HL-60 (cell line): ENCODE measurements at regions not wholly inside any gene's neighbourhood (a gene's known extent, or its start where the extent isn't known, plus 50 kb on each side); places are given as distances from the start of the nearest gene placed in this dataset.

Source experiments
- DNase-seq, 2 experiments: peaks; one replicate each; pipeline ENCODE4 v3.0.0-alpha.2; 2010 to 2020; ENCODE audit warnings: low read depth in 1 of 2, low spot score in 1 of 2
- H3K27ac ChIP-seq: fragments of 250-450 bp; sonication (Bioruptor Pico); replicated peaks from 2 replicates; pipeline ENCODE4 v1.5.1; 2020; ENCODE audit warnings: mild to moderate bottlenecking, moderate library complexity
- H3K27me3 ChIP-seq: fragments of 250-450 bp; sonication (Bioruptor Pico); 2 replicates; pipeline ENCODE4 v1.5.1; 2021; ENCODE audit warnings: mild to moderate bottlenecking, moderate library complexity; ENCODE audit not compliant: insufficient read depth, poor library complexity, severe bottlenecking
- H3K4me3 ChIP-seq: replicated peaks from 2 replicates; pipeline ENCODE4 v1.5.1; 2011; ENCODE audit warnings: mild to moderate bottlenecking, control low read depth, low read length; ENCODE audit not compliant: insufficient read depth
- GABPA ChIP-seq: IDR thresholded peaks from 2 replicates; pipeline ENCODE4 v1.6.1; 2012; ENCODE audit warnings: low read depth
- POLR2AphosphoS5 ChIP-seq: IDR thresholded peaks from 2 replicates; pipeline ENCODE4 v1.6.1; 2012; ENCODE audit warnings: low read depth
- SPI1 ChIP-seq: IDR thresholded peaks from 2 replicates; pipeline ENCODE4 v1.6.1; 2012; ENCODE audit warnings: low read depth, mild to moderate bottlenecking, borderline replicate concordance
- TF ChIP-seq, protein P1 (sequence below): IDR thresholded peaks from one replicate; pipeline ENCODE4 v1.5.1; 2011; ENCODE audit warnings: low read length, control low read depth, inconsistent platforms; ENCODE audit not compliant: insufficient read depth
- TF ChIP-seq, protein P2 (sequence below): IDR thresholded peaks from 2 replicates; pipeline ENCODE4 v1.6.1; 2012; ENCODE audit warnings: low read depth; ENCODE audit not compliant: insufficient replicate concordance

DNA sequence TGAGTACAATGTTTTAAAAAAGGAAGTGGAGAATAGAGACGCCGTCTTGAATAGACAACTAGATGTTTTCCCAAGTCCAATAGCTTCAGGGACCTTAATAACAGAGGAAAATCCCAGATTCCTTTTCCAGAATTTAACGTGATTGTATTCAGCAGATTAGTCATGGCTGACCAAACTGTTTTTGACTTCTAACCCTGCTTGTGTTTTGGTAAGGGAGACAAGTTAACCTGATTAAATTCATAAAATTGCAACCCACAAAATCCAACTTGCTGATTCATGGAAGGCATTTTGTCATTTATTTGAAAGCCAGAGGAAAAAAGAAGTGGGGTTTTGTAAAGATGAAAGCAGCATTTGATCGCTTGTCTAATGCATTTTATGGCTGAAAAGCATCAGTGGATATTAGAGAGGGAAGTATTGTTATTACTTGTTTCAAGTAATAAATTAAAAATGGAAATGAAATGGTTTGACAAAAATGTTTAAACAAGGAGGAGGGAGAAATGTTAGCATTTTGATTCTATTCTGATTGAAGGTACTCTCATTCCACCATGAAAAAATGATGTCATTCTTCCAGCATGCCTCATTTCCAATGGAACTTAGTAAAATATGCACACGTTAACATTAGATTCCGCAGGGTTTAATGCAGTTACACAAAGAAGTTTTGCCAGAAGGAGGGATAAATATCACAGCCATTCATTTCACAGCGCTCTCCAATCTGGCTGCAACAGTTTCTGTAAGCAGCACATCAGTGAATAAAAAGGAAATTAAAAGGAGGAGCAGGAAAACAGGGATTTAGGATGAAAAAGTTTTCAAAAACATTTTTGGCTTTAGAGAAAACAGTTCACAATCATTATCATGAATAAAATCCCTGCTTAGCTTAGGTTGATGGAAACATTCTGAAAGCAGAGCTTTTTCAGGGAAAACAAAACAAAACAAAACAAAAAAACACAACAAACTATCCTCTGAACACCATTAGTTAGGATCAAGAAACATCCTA lies 314.7 kb downstream of the PRR16 start:
- TF ChIP-seq, protein P1, sequence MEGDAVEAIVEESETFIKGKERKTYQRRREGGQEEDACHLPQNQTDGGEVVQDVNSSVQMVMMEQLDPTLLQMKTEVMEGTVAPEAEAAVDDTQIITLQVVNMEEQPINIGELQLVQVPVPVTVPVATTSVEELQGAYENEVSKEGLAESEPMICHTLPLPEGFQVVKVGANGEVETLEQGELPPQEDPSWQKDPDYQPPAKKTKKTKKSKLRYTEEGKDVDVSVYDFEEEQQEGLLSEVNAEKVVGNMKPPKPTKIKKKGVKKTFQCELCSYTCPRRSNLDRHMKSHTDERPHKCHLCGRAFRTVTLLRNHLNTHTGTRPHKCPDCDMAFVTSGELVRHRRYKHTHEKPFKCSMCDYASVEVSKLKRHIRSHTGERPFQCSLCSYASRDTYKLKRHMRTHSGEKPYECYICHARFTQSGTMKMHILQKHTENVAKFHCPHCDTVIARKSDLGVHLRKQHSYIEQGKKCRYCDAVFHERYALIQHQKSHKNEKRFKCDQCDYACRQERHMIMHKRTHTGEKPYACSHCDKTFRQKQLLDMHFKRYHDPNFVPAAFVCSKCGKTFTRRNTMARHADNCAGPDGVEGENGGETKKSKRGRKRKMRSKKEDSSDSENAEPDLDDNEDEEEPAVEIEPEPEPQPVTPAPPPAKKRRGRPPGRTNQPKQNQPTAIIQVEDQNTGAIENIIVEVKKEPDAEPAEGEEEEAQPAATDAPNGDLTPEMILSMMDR: no peak
- TF ChIP-seq, protein P2, sequence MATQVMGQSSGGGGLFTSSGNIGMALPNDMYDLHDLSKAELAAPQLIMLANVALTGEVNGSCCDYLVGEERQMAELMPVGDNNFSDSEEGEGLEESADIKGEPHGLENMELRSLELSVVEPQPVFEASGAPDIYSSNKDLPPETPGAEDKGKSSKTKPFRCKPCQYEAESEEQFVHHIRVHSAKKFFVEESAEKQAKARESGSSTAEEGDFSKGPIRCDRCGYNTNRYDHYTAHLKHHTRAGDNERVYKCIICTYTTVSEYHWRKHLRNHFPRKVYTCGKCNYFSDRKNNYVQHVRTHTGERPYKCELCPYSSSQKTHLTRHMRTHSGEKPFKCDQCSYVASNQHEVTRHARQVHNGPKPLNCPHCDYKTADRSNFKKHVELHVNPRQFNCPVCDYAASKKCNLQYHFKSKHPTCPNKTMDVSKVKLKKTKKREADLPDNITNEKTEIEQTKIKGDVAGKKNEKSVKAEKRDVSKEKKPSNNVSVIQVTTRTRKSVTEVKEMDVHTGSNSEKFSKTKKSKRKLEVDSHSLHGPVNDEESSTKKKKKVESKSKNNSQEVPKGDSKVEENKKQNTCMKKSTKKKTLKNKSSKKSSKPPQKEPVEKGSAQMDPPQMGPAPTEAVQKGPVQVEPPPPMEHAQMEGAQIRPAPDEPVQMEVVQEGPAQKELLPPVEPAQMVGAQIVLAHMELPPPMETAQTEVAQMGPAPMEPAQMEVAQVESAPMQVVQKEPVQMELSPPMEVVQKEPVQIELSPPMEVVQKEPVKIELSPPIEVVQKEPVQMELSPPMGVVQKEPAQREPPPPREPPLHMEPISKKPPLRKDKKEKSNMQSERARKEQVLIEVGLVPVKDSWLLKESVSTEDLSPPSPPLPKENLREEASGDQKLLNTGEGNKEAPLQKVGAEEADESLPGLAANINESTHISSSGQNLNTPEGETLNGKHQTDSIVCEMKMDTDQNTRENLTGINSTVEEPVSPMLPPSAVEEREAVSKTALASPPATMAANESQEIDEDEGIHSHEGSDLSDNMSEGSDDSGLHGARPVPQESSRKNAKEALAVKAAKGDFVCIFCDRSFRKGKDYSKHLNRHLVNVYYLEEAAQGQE: no peak
- TF ChIP-seq POLR2AphosphoS5 (no peak), GABPA (no peak), SPI1 (no peak)
- no peak overlapping the region for H3K4me3 ChIP-seq
- H3K27me3 ChIP-seq: no peaks in the 10 kb centered on the region
- DNase-seq: no peak
- no peak overlapping the region for H3K27ac ChIP-seq

GRCh38 chr5:120779674-120780073 lies 315.6 kb downstream of the PRR16 start:
- Histone ChIP-seq H3K4me3 (no peak overlapping the region), H3K27me3 (no peaks in the 10 kb centered on the region), H3K27ac (no peak overlapping the region)
- TF ChIP-seq POLR2AphosphoS5: no peak
- TF ChIP-seq, protein P2: no peak
- no peak for TF ChIP-seq GABPA
- no peak for TF ChIP-seq SPI1
- TF ChIP-seq, protein P1: no peak
- no peak for DNase-seq

GRCh38 chr5:120788481-120788880 lies 324.4 kb downstream of the PRR16 start:
- TF ChIP-seq POLR2AphosphoS5: no peak
- TF ChIP-seq SPI1: no peak
- no peak for TF ChIP-seq GABPA
- TF ChIP-seq, protein P2: no peak
- TF ChIP-seq, protein P1: no peak
- DNase-seq: no peak
- H3K27ac ChIP-seq: no peak overlapping the region
- H3K27me3 ChIP-seq: no peaks in the 10 kb centered on the region
- H3K4me3 ChIP-seq: no peak overlapping the region
